ENCODE measurements at regions not wholly inside any gene's neighbourhood (a gene's known extent, or its start where the extent isn't known, plus 50 kb on each side); places are given as distances from the start of the nearest gene placed in this dataset.

DNA sequence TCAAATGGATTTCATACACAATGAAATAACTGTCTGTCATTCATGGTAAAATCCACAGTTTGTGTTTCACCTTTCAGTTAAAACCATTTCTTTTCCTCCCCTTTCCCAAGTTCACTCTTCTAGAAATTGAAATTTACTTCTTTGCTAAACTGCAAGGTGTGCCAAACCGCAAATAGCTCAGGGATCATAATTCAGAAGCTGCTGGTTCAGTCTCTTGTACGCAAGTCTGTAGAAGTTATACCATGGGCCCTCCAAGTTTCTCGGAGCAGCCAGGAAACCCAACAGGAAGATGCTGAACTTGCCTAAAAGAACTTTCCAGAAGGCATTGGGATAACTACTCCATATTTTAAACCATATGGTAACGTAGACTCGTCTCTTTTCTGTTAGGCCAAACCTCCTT lies 268.9 kb downstream of the FLRT2 start:
- no peak for DNase-seq

DNA sequence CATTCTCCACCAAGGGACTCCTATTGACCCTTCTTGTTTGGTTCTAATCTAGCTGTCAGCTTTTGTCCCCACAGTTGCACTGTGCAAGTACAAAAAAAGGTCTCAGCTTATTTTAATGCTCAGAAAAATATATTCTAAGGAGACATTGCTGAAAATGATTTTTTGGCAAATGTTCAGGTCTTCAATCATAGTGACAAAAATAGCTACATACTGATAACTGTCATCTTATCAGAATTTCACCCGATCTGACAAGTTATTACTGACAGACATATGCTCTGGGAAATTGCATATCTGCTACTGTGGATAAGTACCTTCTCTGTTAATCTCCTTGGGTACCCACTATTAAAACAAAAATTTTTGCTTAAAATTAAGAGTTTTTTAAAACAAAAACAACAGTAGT lies 263.6 kb downstream of the FLRT2 start:
- no peak for DNase-seq

DNA sequence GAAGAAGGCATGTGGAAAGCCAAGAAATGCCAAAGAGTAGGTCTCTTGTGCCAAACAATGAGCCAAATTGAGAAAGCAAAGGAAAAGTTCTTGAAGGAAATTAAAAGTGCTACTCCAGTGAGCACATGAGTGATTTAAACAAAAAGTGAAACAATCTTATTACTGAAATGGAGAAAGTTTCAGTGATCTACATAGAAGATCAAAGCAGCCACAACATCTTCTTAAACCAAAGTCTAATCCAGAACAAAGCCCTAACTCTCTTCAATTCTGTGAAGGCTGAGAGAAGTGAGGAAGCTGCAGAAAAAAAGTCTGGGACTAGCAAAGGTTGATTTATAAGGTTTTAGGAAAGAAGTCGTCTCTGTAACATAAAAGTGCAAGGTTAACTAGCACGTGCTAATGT lies 259.6 kb downstream of the FLRT2 start:
- DNase-seq: no peak

DNA sequence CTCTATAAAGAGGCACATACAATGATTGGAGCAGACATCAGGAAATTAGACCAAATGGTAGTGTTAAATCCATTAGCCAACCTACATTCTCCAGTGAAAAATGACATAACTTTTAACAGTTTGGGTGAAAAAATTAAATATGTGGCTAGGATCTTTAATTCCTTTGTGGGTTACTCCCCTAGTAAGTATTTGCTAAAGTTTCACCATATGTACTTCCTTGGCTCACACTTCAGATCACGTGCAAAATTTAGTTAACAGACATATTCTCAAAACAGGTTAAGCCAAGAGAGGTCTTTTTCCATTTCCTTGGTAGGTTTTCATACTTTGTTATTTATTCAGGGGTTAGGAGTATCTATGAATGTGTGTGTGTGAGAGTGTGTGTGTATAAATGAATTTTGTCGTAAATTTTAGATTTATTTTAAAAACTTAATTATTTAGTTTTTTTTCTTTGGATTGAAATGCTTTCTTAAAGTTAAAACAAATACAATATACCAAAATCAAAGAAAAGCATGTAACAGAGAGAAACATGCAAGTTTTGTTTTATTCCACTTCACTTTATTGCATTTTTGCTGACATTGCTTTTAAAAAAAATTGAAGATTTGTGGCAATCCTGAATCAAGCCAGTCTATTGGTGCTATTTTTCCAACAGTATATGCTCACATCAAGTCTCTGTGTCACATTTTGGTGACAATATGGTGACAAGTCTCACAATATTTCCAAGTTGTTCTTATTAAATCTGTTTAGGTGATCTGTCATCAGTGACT lies 258.7 kb downstream of the FLRT2 start:
- no peak for DNase-seq

DNA sequence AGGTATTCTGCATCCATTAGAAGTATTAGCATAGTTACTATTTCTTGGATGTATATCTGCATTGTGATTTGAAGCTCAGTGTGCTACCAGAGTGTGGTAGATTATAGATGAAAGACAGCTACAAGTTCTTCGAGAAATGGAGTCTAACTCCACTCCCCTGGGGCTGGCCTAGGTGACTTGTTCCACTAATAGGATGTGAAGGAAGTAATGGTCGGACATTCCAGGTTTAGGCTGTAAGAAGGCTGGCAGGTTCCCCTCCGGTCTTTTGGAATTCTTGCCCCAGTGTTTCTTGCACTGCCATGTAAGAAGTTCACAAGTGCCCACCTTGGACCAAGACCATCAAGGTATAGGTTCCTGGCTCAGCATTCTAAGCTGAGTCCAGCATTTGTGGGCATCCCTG lies 236.4 kb downstream of the FLRT2 start:
- no peak for DNase-seq

DNA sequence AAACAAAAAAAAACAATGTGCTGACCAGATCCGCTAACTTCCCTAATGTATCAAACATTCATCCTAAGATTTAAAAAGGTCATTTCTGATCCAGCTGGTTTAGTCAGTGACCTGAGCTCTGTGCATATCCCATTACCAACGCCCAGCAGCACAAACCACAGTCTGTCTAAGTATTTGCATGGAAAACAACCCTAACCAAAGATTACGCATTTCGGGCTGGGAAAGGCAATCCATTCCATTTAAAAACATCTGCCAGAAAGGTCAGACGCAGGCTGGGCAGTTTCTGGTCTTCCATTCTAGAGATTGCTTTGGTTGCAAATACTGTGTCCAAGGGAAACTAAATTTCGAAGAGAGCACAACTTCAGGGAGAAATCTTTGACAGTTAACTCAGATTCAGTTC lies 234.9 kb downstream of the FLRT2 start:
- DNase-seq: no peak

DNA sequence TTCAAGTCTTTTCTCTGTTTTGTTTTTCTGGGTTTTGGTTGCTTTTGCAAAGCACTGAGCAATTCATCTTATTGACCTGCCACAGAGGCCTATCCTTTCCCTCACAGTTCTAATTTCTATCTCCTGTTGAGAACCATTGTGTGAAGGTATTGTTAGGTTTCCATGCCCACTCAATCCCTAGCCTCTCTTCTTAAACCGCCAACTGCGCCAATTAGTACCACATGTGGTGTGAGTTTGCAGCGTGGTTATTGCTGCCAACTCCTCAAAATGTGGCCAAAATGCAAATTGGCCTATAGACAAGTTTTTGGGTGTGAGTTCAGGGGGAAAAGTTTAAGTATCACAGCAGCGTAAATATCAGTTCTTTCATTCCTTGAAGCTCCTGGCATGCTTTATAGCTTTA lies 232.6 kb downstream of the FLRT2 start:
- DNase-seq: no peak

DNA sequence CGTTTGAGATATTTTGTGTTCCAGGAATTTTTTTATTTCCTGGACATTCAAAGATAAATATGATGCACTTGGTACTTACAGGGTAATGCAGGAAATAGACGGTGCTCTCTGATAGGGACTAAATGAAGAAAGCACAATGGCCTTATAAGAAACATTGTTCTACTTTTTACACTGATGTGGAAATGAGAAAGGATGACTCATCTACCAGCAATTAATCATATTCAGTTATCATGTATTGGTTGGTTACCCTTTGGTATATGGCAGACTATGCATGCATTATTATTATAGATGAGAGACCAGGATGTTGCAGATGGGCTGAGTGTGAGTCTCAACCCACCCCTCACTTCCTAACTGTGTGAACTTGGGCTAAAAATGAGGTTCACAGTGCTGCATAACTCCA lies 222.2 kb downstream of the FLRT2 start:
- no peak for DNase-seq

DNA sequence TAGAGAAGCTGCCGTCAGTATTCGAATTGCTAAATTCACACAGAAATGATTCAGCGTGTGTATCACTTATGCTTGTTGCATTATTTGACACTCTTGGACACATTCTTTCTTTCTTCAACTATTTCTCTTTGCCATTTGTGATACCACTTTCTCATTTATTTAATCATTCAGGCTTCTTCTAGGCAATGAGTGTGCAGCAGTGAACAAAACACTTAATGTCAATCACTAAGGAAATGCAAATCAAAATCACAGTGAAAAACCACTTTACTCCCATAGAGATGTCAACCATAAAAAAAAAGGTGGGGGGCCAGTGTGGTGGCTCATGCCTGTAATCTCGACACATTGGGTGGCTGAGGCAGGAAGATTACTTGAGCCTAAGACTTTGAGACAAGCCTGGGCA lies 214.6 kb downstream of the FLRT2 start:
- DNase-seq: no peak

DNA sequence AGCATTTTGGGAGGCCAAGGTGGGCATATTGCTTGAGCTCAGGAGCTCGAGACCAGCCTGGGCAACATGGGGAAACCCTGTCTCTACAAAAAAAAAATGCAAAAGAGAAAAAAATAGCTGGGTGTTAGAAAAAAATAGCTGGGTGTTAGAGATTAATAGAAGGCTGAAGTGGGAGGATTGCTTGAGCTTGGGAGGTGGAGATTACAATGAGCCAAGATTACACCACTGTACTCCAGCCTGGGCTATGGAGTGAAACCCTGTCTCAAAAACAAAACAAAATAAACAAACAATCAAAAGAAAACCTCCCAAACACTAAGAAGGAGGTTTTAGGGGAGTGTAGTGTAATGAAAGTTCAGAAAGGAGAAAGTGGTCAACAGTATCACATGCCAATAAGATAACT lies 202.1 kb downstream of the FLRT2 start:
- DNase-seq: no peak

DNA sequence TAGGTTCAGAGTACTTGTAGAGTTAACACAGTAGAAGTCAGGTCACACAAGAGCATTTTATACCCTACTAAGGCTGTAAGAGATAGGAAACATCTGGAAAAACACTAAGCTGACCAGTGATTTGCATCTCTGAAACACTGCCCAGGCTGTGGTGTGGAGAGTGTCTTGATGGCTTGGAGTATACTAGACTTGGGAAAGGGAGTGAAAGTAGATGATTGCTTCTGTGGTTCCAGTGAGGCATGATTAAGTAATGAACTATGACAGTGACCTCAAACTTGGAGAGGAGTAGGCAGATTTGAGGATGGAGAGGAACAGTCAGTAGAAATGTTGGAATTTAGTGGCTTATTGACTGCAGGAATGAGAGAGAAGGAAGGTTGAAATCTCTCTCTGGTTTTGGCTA lies 201.2 kb downstream of the FLRT2 start:
- no peak for DNase-seq

DNA sequence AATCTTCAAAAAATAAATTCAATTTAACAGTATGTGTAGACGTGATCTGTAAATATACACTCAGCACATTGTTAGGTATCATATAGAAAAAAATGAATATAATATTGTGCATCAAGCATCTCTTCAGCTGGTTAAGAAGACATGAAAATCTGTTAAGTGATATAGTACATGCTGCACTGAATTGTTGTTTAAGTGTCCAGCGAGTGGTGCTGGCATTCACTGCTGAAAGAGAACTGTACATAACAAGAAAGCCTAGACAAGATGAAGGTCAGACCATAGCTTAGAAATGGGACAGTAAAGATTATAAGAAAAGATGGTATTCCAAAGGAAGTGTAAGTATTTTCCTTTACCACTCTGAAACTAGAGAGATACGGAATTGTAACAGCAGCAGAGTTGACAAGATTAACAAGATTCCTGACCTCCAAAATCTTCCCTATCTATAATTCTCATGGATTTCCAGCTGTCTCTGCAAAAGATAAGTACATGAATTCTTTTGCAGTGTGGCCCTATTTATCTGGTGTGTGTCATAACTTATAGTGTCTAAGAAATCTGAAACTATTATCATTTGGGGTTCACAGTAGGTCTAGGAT lies 198.6 kb downstream of the FLRT2 start:
- DNase-seq: no peak

DNA sequence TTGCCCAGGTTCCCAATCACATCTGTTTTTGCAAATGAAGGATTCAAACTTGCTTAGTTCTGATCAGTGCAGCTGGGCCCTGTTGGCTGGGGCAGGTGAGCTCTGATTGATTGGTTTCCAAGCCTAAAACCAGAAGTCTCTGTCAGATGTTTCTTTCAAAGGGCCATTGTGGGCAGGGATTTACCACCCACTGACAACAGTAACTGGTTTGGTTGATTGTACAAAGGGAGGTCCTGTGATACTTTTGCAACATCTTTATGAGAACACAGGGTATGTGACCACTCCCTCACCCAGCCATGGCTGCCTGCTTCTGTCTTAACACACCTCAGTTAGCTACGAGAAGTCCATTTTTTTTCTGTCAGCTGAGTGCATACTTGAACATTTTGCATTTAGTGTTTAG lies 184.1 kb downstream of the FLRT2 start:
- DNase-seq: no peak

DNA sequence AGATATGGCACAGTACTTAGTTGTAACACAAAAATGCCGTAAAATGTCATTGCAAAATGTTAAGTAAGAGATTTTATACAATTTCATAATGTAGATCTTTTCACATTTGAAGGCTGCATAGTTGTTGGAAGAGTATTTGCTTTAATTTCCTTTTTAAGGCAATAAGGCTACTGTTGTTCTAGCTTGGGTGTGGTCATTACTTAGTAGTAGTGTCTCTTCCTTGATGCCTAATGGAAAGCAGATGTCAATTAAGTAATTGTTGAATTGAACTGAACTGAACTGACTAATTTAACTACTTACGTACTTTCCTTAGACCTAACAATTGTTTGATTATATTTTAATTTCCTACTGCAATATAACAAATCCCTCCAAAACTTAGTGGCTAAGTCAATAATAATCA lies 181.7 kb downstream of the FLRT2 start:
- DNase-seq: no peak
